ENCODE measurements at regions not wholly inside any gene's neighbourhood (a gene's known extent, or its start where the extent isn't known, plus 50 kb on each side); places are given as distances from the start of the nearest gene placed in this dataset.
"Not testable (repeated sequence)": the region's sequence is repeated elsewhere in the genome, so short reads cannot be mapped to it uniquely, and the experiment has no call there.

GRCh38 chr2:145897151-145897550 is 1377.2 kb upstream of the ZEB2 start (continued):
- no peak for TF ChIP-seq SP1 (IDR thresholded peaks at IDR 0.05; ENCODE audit: low read depth)
- no peak for TF ChIP-seq POLR2A (IDR thresholded peaks at IDR 0.05; ENCODE audit: borderline replicate concordance, extremely low read depth, insufficient read depth, insufficient read length)
- no peak for TF ChIP-seq SIN3A (IDR thresholded peaks at IDR 0.05; ENCODE audit: low read depth)
- TF ChIP-seq MAX (IDR thresholded peaks at IDR 0.05), result no peak
- TF ChIP-seq RAD21 (IDR thresholded peaks at IDR 0.05; ENCODE audit: low read depth), result no peak
- TF ChIP-seq EGR1 (IDR thresholded peaks at IDR 0.05; ENCODE audit: low read depth), result no peak

- no TSS peak for BruUV-seq (replicated peaks)
- POLR2A ChIA-PET, result no interaction called here
Observed at GRCh38 chr2:145887915-145888314, 1368.0 kb upstream of the ZEB2 start.

GRCh38 chr2:145880997-145881396 is 1361.1 kb upstream of the ZEB2 start:
- H3K4me2 ChIP-seq (ENCODE audit: low read length); RAD21 ChIA-PET (ENCODE audit: low non-redundant PET in 1 of 2, low total read pairs in 2 of 2, uncharacterized antibody in 2 of 2, unreplicated experiment in 2 of 2); H3K4me1 ChIP-seq (ENCODE audit: control insufficient read depth in 1 of 2, insufficient read depth in 2 of 2, low read length in 2 of 2); H3K79me2 ChIP-seq (ENCODE audit: insufficient read depth, low read length); H4K20me1 ChIP-seq (ENCODE audit: insufficient read depth); H3K27ac ChIP-seq (ENCODE audit: low read depth, low read length); H3K27me3 ChIP-seq (ENCODE audit: insufficient read depth, low read length); H3K36me3 ChIP-seq (ENCODE audit: control insufficient read depth in 1 of 2, insufficient read depth in 2 of 2, low read length in 2 of 2); H3K9ac ChIP-seq (ENCODE audit: low read length); H3K9me2 ChIP-seq (ENCODE audit: insufficient read depth); CTCF ChIA-PET; POLR2A ChIA-PET; ATAC-seq; H3K4me3 ChIP-seq (replicated peaks in 1 of 2; ENCODE audit: low read depth in 1 of 2, low read length in 2 of 2); intact Hi-C loops (cut with micrococcal nuclease); H2AFZ ChIP-seq (ENCODE audit: low read depth, low read length, poor library complexity, severe bottlenecking); DNase-seq (ENCODE audit: low read depth, low spot score); H3K9me3 ChIP-seq (ENCODE audit: control insufficient read depth in 1 of 2, insufficient read depth in 1 of 2, low read depth in 1 of 2, low read length in 2 of 2); BruUV-seq (replicated peaks): not testable (repeated sequence)

More at GRCh38 chr2:145887915-145888314, 1368.0 kb upstream of the ZEB2 start:
- Histone ChIP-seq H3K36me3 (ENCODE audit: control insufficient read depth in 1 of 2, insufficient read depth in 2 of 2, low read length in 2 of 2) (no peaks in the 10 kb centered on the region), H3K27ac (ENCODE audit: low read depth, low read length) (no peak overlapping the region), H3K9me3 (ENCODE audit: control insufficient read depth in 1 of 2, insufficient read depth in 1 of 2, low read depth in 1 of 2, low read length in 2 of 2) (no peaks in the 10 kb centered on the region), H3K4me3 (replicated peaks in 1 of 2; ENCODE audit: low read depth in 1 of 2, low read length in 2 of 2) (no peak overlapping the region), H3K27me3 (ENCODE audit: insufficient read depth, low read length) (no peaks in the 10 kb centered on the region), H4K20me1 (ENCODE audit: insufficient read depth) (no peaks in the 10 kb centered on the region), H3K9me2 (ENCODE audit: insufficient read depth) (no peaks in the 10 kb centered on the region), H3K4me2 (ENCODE audit: low read length) (no peak overlapping the region), H3K79me2 (ENCODE audit: insufficient read depth, low read length) (no peaks in the 10 kb centered on the region), H2AFZ (ENCODE audit: low read depth, low read length, poor library complexity, severe bottlenecking) (no peak overlapping the region), H3K4me1 (ENCODE audit: control insufficient read depth in 1 of 2, insufficient read depth in 2 of 2, low read length in 2 of 2) (no peaks in the 10 kb centered on the region), H3K9ac (ENCODE audit: low read length) (no peak overlapping the region)
- no peak for TF ChIP-seq ZFX (IDR thresholded peaks at IDR 0.05)
- TF ChIP-seq SP1 (IDR thresholded peaks at IDR 0.05; ENCODE audit: low read depth), result no peak
- TF ChIP-seq CTCF (IDR thresholded peaks at IDR 0.05 in 2 of 3, conservative IDR thresholded peaks at IDR 0.05 in 1 of 3; ENCODE audit: borderline replicate concordance in 1 of 3, insufficient read depth in 1 of 3, low read depth in 2 of 3, low read length in 2 of 3), result no peak
- RAD21 ChIA-PET (ENCODE audit: low non-redundant PET in 1 of 2, low total read pairs in 2 of 2, uncharacterized antibody in 2 of 2, unreplicated experiment in 2 of 2), result no interaction called here
- intact Hi-C loops (cut with micrococcal nuclease), result no loop called here
- DNase-seq (ENCODE audit: low read depth, low spot score) (no peak), ATAC-seq (no peak)
- CTCF ChIA-PET, result no interaction called here
